T-helper 2 cell treated with Interferon-gamma antibody and Interleukin-4, amounts not matched to agents 5 μg/mL and 100 μg/mL, for 36 hours (primary cell): ENCODE measurements at regions not wholly inside any gene's neighbourhood (a gene's known extent, or its start where the extent isn't known, plus 50 kb on each side); places are given as distances from the start of the nearest gene placed in this dataset.

Experiments
- DNase-seq: peaks from one replicate; pipeline ENCODE4 v3.0.0; 2021; ENCODE audit warnings: low spot score
- H3K27ac Mint-ChIP-seq: one replicate; pipeline ENCODE4 v1.8.0; 2021; ENCODE audit warnings: mild to moderate bottlenecking, mixed read lengths
- H3K27me3 Mint-ChIP-seq: one replicate; pipeline ENCODE4 v1.8.0; 2021; ENCODE audit warnings: low read depth, mixed read lengths
- H3K36me3 Mint-ChIP-seq: one replicate; pipeline ENCODE4 v1.8.0; 2021; ENCODE audit warnings: low read depth, mixed read lengths
- H3K4me1 Mint-ChIP-seq: one replicate; pipeline ENCODE4 v1.8.0; 2021; ENCODE audit warnings: low read depth, mixed read lengths
- H3K4me3 Mint-ChIP-seq: one replicate; pipeline ENCODE4 v1.8.0; 2022; ENCODE audit warnings: mild to moderate bottlenecking, moderate library complexity, mixed read lengths
- H3K9me3 Mint-ChIP-seq: one replicate; pipeline ENCODE4 v1.8.0; 2021; ENCODE audit warnings: mixed read lengths

DNA sequence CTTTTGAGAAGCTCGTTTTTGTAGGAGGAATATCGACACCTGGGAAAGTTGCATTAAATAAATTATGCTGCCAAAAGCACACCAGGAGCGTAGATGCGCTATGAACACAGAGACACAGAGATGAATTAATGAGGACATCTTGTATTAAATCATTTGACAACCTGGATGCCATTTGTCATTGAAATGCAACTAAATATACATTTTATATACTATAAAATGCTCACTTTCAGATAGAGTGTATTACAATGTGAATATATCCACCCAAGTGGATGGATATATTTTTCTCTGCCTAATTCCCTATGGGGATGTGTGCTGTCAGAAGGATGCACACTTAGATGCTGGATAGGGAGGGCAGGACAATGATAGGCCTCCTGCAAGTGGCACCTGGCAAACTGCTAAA lies 426.2 kb downstream of the RIT2 start:
- Mint-ChIP-seq H3K4me1 (no peaks in the 10 kb centered on the region), H3K27me3 (no peaks in the 10 kb centered on the region), H3K4me3 (no peak overlapping the region), H3K27ac (no peak overlapping the region), H3K36me3 (no peaks in the 10 kb centered on the region), H3K9me3 (peaks cover 19% of the 10 kb centered on the region)
- no peak for DNase-seq
